H9 (cell line): ENCODE measurements at regions not wholly inside any gene's neighbourhood (a gene's known extent, or its start where the extent isn't known, plus 50 kb on each side); places are given as distances from the start of the nearest gene placed in this dataset.

Source experiments
- DNase-seq: peaks from one replicate; pipeline ENCODE4 v3.0.0-alpha.2; 2017
- H2AFZ ChIP-seq: one replicate; pipeline ENCODE4 v1.6.1; 2013; ENCODE audit warnings: mild to moderate bottlenecking, low read length, control low read depth, moderate library complexity
- H2AK5ac ChIP-seq: 2 replicates; pipeline ENCODE4 v1.6.1; 2013; ENCODE audit warnings: low read length, control low read depth, mixed read lengths; ENCODE audit not compliant: insufficient read length
- H2BK120ac ChIP-seq: one replicate; pipeline ENCODE4 v1.6.1; 2013; ENCODE audit warnings: low read depth, mild to moderate bottlenecking, low read length, control low read depth, inconsistent platforms; ENCODE audit not compliant: poor library complexity, severe bottlenecking
- H2BK12ac ChIP-seq: 2 replicates; pipeline ENCODE4 v1.6.1; 2013; ENCODE audit warnings: low read length, control low read depth, mixed read lengths, low read depth; ENCODE audit not compliant: insufficient read length
- H2BK15ac ChIP-seq: 2 replicates; pipeline ENCODE4 v1.6.1; 2013; ENCODE audit warnings: low read depth, low read length, control low read depth
- H2BK20ac ChIP-seq: one replicate; pipeline ENCODE4 v1.6.1; 2013; ENCODE audit warnings: low read depth, mild to moderate bottlenecking, low read length, control low read depth, inconsistent platforms; ENCODE audit not compliant: poor library complexity, severe bottlenecking
- H2BK5ac ChIP-seq: 2 replicates; pipeline ENCODE4 v1.6.1; 2013; ENCODE audit warnings: low read length, control low read depth, mixed read lengths; ENCODE audit not compliant: insufficient read length
- H3K14ac ChIP-seq: 2 replicates; pipeline ENCODE4 v1.6.1; 2013; ENCODE audit warnings: low read length, control low read depth; ENCODE audit not compliant: insufficient read depth
- H3K18ac ChIP-seq: 2 replicates; pipeline ENCODE4 v1.6.1; 2013; ENCODE audit warnings: low read depth, mild to moderate bottlenecking, mixed read lengths, low read length, control low read depth; ENCODE audit not compliant: insufficient read length
- H3K23ac ChIP-seq: 2 replicates; pipeline ENCODE4 v1.6.1; 2013; ENCODE audit warnings: low read length, control low read depth, mixed read lengths, low read depth; ENCODE audit not compliant: insufficient read length
- H3K23me2 ChIP-seq: 2 replicates; pipeline ENCODE4 v1.6.1; 2013; ENCODE audit warnings: low read depth, mild to moderate bottlenecking, mixed read lengths, low read length, control low read depth; ENCODE audit not compliant: insufficient read length, poor library complexity, severe bottlenecking
- H3K27ac ChIP-seq: 2 replicates; pipeline ENCODE4 v1.5.1; 2013; ENCODE audit warnings: low read length, control low read depth, mixed read lengths, low read depth; ENCODE audit not compliant: insufficient read length
- H3K27me3 ChIP-seq: 2 replicates; pipeline ENCODE4 v1.6.1; 2013; ENCODE audit warnings: low read length, control low read depth, inconsistent platforms; ENCODE audit not compliant: insufficient read depth
- H3K4ac ChIP-seq: 2 replicates; pipeline ENCODE4 v1.6.1; 2013; ENCODE audit warnings: low read depth, mild to moderate bottlenecking, control low read depth, inconsistent platforms, low read length, moderate library complexity
- H3K4me1 ChIP-seq: 2 replicates; pipeline ENCODE4 v1.6.1; 2013; ENCODE audit warnings: low read length, control low read depth, inconsistent platforms; ENCODE audit not compliant: insufficient read depth
- H3K4me2 ChIP-seq: 2 replicates; pipeline ENCODE4 v1.6.1; 2013; ENCODE audit warnings: low read length, control low read depth, mixed read lengths; ENCODE audit not compliant: insufficient read length, insufficient read depth
- H3K56ac ChIP-seq: 2 replicates; pipeline ENCODE4 v1.6.1; 2013; ENCODE audit warnings: low read depth, mild to moderate bottlenecking, mixed read lengths, low read length, control low read depth; ENCODE audit not compliant: insufficient read length
- H3K79me1 ChIP-seq: 2 replicates; pipeline ENCODE4 v1.6.1; 2013; ENCODE audit warnings: low read depth, mild to moderate bottlenecking, moderate library complexity, low read length, control low read depth, inconsistent platforms; ENCODE audit not compliant: insufficient read depth, poor library complexity, severe bottlenecking
- H3K79me2 ChIP-seq: 2 replicates; pipeline ENCODE4 v1.6.1; 2013; ENCODE audit warnings: low read length, control low read depth, inconsistent platforms; ENCODE audit not compliant: insufficient read depth
- H3K9ac ChIP-seq: 2 replicates; pipeline ENCODE4 v1.6.1; 2013; ENCODE audit warnings: low read length, control low read depth, mixed read lengths; ENCODE audit not compliant: insufficient read length; ENCODE audit errors: extremely low read depth
- H3K9me3 ChIP-seq: one replicate; pipeline ENCODE4 v1.6.1; 2013; ENCODE audit warnings: low read depth, low read length, inconsistent platforms; ENCODE audit not compliant: control insufficient read depth
- H3T11ph ChIP-seq: one replicate; pipeline ENCODE4 v1.6.1; 2013; ENCODE audit warnings: mild to moderate bottlenecking, low read length, control low read depth, inconsistent platforms
- H4K20me1 ChIP-seq: one replicate; pipeline ENCODE4 v1.6.1; 2013; ENCODE audit not compliant: control insufficient read depth, insufficient read length, insufficient read depth
- H4K5ac ChIP-seq: 2 replicates; pipeline ENCODE4 v1.6.1; 2013; ENCODE audit warnings: low read depth, mild to moderate bottlenecking, mixed read lengths, low read length, control low read depth; ENCODE audit not compliant: insufficient read length
- H4K8ac ChIP-seq: replicated peaks from 2 replicates; pipeline ENCODE4 v1.6.1; 2013; ENCODE audit warnings: low read length, control low read depth, mixed read lengths, low read depth; ENCODE audit not compliant: insufficient read length
- H4K91ac ChIP-seq: 2 replicates; pipeline ENCODE4 v1.6.1; 2013; ENCODE audit warnings: low read depth, mild to moderate bottlenecking, moderate library complexity, mixed read lengths, low read length, control low read depth; ENCODE audit not compliant: insufficient read length
- H3K27ac Mint-ChIP-seq, 3 experiments: 2 replicates in 2 of 3; 3 replicates in 1 of 3; pipeline ENCODE4 v1.8.0; 2020 to 2021; ENCODE audit warnings: mixed read lengths in 3 of 3, mild to moderate bottlenecking in 1 of 3, moderate library complexity in 1 of 3
- H3K27me3 Mint-ChIP-seq: 2 replicates; pipeline ENCODE4 v1.8.0; 2021; ENCODE audit warnings: low read depth, mild to moderate bottlenecking, moderate library complexity, mixed read lengths
- H3K36me3 Mint-ChIP-seq, 3 experiments: 2 replicates in 2 of 3; 3 replicates in 1 of 3; pipeline ENCODE4 v1.8.0; 2020 to 2021; ENCODE audit warnings: low read depth in 3 of 3, mixed read lengths in 3 of 3; ENCODE audit not compliant: insufficient read depth in 1 of 3
- H3K4me1 Mint-ChIP-seq, 2 experiments: 2 replicates each; pipeline ENCODE4 v1.8.0; 2020; ENCODE audit warnings: mixed read lengths in 2 of 2
- H3K4me3 Mint-ChIP-seq, 2 experiments: 2 replicates in 1 of 2; 3 replicates in 1 of 2; pipeline ENCODE4 v1.8.0; 2020 to 2021; ENCODE audit warnings: mild to moderate bottlenecking in 2 of 2, mixed read lengths in 2 of 2, moderate library complexity in 1 of 2
- H3K9me3 Mint-ChIP-seq, 2 experiments: 2 replicates in 1 of 2; 3 replicates in 1 of 2; pipeline ENCODE4 v1.8.0; 2020; ENCODE audit warnings: mild to moderate bottlenecking in 2 of 2, mixed read lengths in 2 of 2, moderate library complexity in 1 of 2
- CTCF ChIP-seq: fragments of 200-600 bp; sonication (generic); conservative IDR thresholded peaks from 3 replicates; pipeline ENCODE4 v1.8.0; 2021; ENCODE audit warnings: antibody characterized with exemption, mild to moderate bottlenecking
- whole genome bisulfite sequencing: extraction: QIAGEN DNeasy Blood & Tissue Kit; methylation state at CpG from one replicate; pipeline ENCODE4 v1.1.7; 2013; ENCODE audit warnings: missing lambda C conversion rate, low lambda C conversion rate, mixed read lengths; ENCODE audit not compliant: insufficient read length; ENCODE audit errors: extremely low coverage; 5-methylcytosine and 5-hydroxymethylcytosine counted together

- Mint-ChIP-seq H3K4me3 (no peak overlapping the region), H3K9me3 (peaks cover 5 to 17% of the 10 kb centered on the region in 2 experiments), H3K27ac (no peak overlapping the region), H3K36me3 (peaks cover 0 to 10% (median 4%) of the 10 kb centered on the region in 3 experiments; a peak in 3 of 7 replicates), H3K27me3 (no peaks in the 10 kb centered on the region), H3K4me1 (peaks cover 10% of the 10 kb centered on the region in 2 experiments; a peak in 3 of 4 replicates)
- Histone ChIP-seq H3K4me2 (no peak overlapping the region), H4K5ac (no peak overlapping the region), H3K4me1 (no peaks in the 10 kb centered on the region), H3K18ac (no peak overlapping the region), H2BK5ac (no peak overlapping the region), H3K27me3 (no peaks in the 10 kb centered on the region), H3K79me2 (no peaks in the 10 kb centered on the region), H3K4ac (no peak overlapping the region), H4K91ac (no peak overlapping the region), H3K27ac (no peak overlapping the region), H2BK120ac (no peak overlapping the region), H3K23me2 (no peaks in the 10 kb centered on the region), H3T11ph (no peak overlapping the region), H2BK15ac (no peak overlapping the region), H4K20me1 (no peaks in the 10 kb centered on the region), H3K9me3 (no peaks in the 10 kb centered on the region), H2BK12ac (no peak overlapping the region), H2AK5ac (no peak overlapping the region), H3K14ac (no peak overlapping the region), H2AFZ (no peak overlapping the region), H3K56ac (no peak overlapping the region), H4K8ac (no peak overlapping the region), H2BK20ac (no peak overlapping the region), H3K23ac (no peak overlapping the region), H3K9ac (no peak overlapping the region), H3K79me1 (no peaks in the 10 kb centered on the region)
- no CpG with 5 or more reads among the region's 2 CpGs for WGBS
- DNase-seq = no peak
- TF ChIP-seq CTCF = no peak
These were observed 654.3 kb downstream of the METTL4 start for GRCh38 chr18:1916869-1917523.
